SU-DHL-6 (cell line): ENCODE measurements at regions not wholly inside any gene's neighbourhood (a gene's known extent, or its start where the extent isn't known, plus 50 kb on each side); places are given as distances from the start of the nearest gene placed in this dataset.

Source experiments
- CTCF ChIP-seq: fragments of 200-600 bp; sonication (generic); IDR thresholded peaks from one replicate; pipeline ENCODE4 v1.5.1; 2017; ENCODE audit warnings: antibody characterized with exemption, mild to moderate bottlenecking, low read length, moderate library complexity; ENCODE audit not compliant: insufficient read depth, poor library complexity, severe bottlenecking
- EZH2phosphoT487 ChIP-seq: fragments of 200-600 bp; sonication (generic), shearing (Covaris generic); conservative IDR thresholded peaks from 2 replicates; pipeline ENCODE4 v1.6.1; 2018; ENCODE audit warnings: mild to moderate bottlenecking, antibody characterized with exemption, low read length, moderate library complexity, mixed read lengths

GRCh38 chr18:77676910-77677309, 427.3 kb downstream of the GALR1 start:
- TF ChIP-seq CTCF (no peak), EZH2phosphoT487 (no peak)
